ENCODE measurements at regions not wholly inside any gene's neighbourhood (a gene's known extent, or its start where the extent isn't known, plus 50 kb on each side); places are given as distances from the start of the nearest gene placed in this dataset.

- TF ChIP-seq, protein P1, sequence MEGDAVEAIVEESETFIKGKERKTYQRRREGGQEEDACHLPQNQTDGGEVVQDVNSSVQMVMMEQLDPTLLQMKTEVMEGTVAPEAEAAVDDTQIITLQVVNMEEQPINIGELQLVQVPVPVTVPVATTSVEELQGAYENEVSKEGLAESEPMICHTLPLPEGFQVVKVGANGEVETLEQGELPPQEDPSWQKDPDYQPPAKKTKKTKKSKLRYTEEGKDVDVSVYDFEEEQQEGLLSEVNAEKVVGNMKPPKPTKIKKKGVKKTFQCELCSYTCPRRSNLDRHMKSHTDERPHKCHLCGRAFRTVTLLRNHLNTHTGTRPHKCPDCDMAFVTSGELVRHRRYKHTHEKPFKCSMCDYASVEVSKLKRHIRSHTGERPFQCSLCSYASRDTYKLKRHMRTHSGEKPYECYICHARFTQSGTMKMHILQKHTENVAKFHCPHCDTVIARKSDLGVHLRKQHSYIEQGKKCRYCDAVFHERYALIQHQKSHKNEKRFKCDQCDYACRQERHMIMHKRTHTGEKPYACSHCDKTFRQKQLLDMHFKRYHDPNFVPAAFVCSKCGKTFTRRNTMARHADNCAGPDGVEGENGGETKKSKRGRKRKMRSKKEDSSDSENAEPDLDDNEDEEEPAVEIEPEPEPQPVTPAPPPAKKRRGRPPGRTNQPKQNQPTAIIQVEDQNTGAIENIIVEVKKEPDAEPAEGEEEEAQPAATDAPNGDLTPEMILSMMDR (IDR thresholded peaks at IDR 0.05; ENCODE audit: insufficient read depth, low read length, severe bottlenecking), result no peak
- no peak overlapping the region for H3K4me3 ChIP-seq (ENCODE audit: low read depth, low read length)
- no peaks in the 10 kb centered on the region for H3K27me3 ChIP-seq (ENCODE audit: control insufficient read depth, insufficient read depth, low read length)
- no peaks in the 10 kb centered on the region for H3K36me3 ChIP-seq (ENCODE audit: control insufficient read depth, insufficient read depth, low read length)
- FAIRE-seq, result no peak
- no peak for DNase-seq (ENCODE audit: low read depth)
These were observed 215.9 kb upstream of the TNRC6C start for GRCh38 chr17:77742579-77742978.

GRCh38 chr17:77744066-77744988 is 214.2 kb upstream of the TNRC6C start:
- TF ChIP-seq, protein P1 (IDR thresholded peaks at IDR 0.05; ENCODE audit: insufficient read depth, low read length, severe bottlenecking), result no peak
- FAIRE-seq, result no peak
- Histone ChIP-seq H3K27me3 (ENCODE audit: control insufficient read depth, insufficient read depth, low read length) (no peaks in the 10 kb centered on the region), H3K36me3 (ENCODE audit: control insufficient read depth, insufficient read depth, low read length) (no peaks in the 10 kb centered on the region), H3K4me3 (ENCODE audit: low read depth, low read length) (no peak overlapping the region)
- DNase-seq (ENCODE audit: low read depth), result no peak

DNA sequence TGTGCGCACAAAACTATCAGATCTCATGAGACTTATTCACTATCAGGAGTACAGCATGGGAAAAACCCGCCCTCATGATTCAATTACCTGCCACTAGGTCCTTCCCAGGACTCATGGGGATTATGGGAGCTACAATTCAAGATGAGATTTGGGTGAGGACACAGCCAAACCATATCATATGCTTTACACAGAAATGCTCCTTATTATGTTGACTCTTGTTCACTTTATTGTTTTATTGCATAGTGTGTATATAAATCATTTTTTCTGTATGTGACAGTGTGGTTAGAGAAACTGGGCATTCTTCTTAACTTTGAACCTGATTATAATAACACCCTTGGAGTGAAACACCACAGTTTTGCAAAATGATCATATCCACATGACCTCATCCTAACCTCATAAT is 212.8 kb upstream of the TNRC6C start:
- TF ChIP-seq, protein P1 (IDR thresholded peaks at IDR 0.05; ENCODE audit: insufficient read depth, low read length, severe bottlenecking), result no peak
- Histone ChIP-seq H3K4me3 (ENCODE audit: low read depth, low read length) (no peak overlapping the region), H3K36me3 (ENCODE audit: control insufficient read depth, insufficient read depth, low read length) (no peaks in the 10 kb centered on the region), H3K27me3 (ENCODE audit: control insufficient read depth, insufficient read depth, low read length) (no peaks in the 10 kb centered on the region)
- no peak for FAIRE-seq
- DNase-seq (ENCODE audit: low read depth), result no peak

GRCh38 chr17:77746393-77746792 is 212.1 kb upstream of the TNRC6C start:
- no peak for DNase-seq (ENCODE audit: low read depth)
- H3K4me3 ChIP-seq (ENCODE audit: low read depth, low read length), result no peak overlapping the region
- no peaks in the 10 kb centered on the region for H3K36me3 ChIP-seq (ENCODE audit: control insufficient read depth, insufficient read depth, low read length)
- no peak for FAIRE-seq
- TF ChIP-seq, protein P1 (IDR thresholded peaks at IDR 0.05; ENCODE audit: insufficient read depth, low read length, severe bottlenecking), result no peak
- no peaks in the 10 kb centered on the region for H3K27me3 ChIP-seq (ENCODE audit: control insufficient read depth, insufficient read depth, low read length)

DNA sequence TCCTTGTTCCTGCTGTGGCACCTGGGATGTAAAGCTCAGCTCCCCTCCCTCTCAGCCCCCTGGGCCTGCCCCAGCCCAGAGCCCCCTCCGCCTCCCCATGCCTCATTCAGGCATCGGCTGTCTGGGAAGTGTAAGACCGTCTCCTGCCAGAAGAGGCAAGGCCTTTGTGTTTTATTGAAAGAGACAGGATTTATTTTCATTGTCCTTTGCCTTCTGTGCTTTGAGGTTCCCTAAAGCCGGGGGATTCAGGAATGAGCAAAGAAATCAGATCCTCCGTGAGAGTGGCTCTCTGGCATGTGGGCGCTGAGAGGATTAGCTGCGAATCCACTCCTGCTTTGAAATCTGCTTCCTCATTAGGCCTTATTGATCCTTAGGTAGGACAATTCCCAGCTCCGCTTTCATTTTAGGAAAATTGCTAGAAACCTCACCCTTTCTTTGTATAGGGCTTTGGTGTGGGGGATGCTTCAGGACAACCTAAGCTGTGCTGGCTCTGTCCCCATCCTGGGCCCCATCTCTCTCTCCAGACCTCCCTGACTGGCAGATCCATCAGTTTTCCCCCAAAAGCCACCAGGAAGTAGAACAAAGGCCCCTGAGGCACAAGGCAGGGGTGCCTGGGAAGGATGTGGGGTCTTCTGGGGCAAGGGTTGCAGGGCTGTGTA is 211.5 kb upstream of the TNRC6C start:
- TF ChIP-seq, protein P1 (IDR thresholded peaks at IDR 0.05; ENCODE audit: insufficient read depth, low read length, severe bottlenecking), result no peak
- no peak overlapping the region for H3K4me3 ChIP-seq (ENCODE audit: low read depth, low read length)
- DNase-seq (ENCODE audit: low read depth) (no peak), FAIRE-seq (no peak)
- H3K27me3 ChIP-seq (ENCODE audit: control insufficient read depth, insufficient read depth, low read length), result no peaks in the 10 kb centered on the region
- H3K36me3 ChIP-seq (ENCODE audit: control insufficient read depth, insufficient read depth, low read length), result no peaks in the 10 kb centered on the region

All from bronchial epithelial cell (primary cell).